B cell (primary cell): ENCODE measurements at regions not wholly inside any gene's neighbourhood (a gene's known extent, or its start where the extent isn't known, plus 50 kb on each side); places are given as distances from the start of the nearest gene placed in this dataset.

Source experiments
- ATAC-seq: fragments of 200-7000 bp; cut with Tn5 transposase; one replicate; pipeline ENCODE4 v1.10.0; 2021; ENCODE audit warnings: low read depth, mild to moderate bottlenecking, moderate number of reproducible peaks, moderate library complexity
- CTCF ChIA-PET: fragments of 350-600 bp; sonication (Branson Sonifier 250); formaldehyde crosslinking; loops from one replicate; lab custom pipeline; 2021; ENCODE audit warnings: antibody characterized with exemption, inconsistent platforms; lab: Charles Lee
- POLR2A ChIA-PET: fragments of 350-600 bp; sonication (Branson Sonifier 250); formaldehyde crosslinking; loops from one replicate; lab custom pipeline; 2021; ENCODE audit warnings: antibody characterized with exemption; lab: Charles Lee
- DNase-seq: peaks from one replicate; pipeline ENCODE4 v3.0.0; 2013
- H2AFZ ChIP-seq: 2 replicates; pipeline ENCODE4 v1.6.1; 2012; ENCODE audit warnings: mild to moderate bottlenecking, low read depth, low read length; ENCODE audit not compliant: insufficient read depth, poor library complexity, severe bottlenecking
- H3K27ac ChIP-seq, 2 donors: 1 replicate in 1 of 2; 2 replicates in 1 of 2; pipeline ENCODE4 v1.5.1; 2012 to 2013; ENCODE audit warnings: low read length in 2 of 2, mild to moderate bottlenecking in 2 of 2, moderate library complexity in 1 of 2
- H3K27me3 ChIP-seq, 4 experiments: fragments of 200-600 bp in 1 of 4; sonication (generic) in 1 of 4; replicated peaks in 1 of 4; 1 replicate in 2 of 4; 2 replicates in 2 of 4; pipeline versions ENCODE4 v1.6.1 to v1.7.0; 2013 to 2016; ENCODE audit warnings: low read length in 3 of 4, mild to moderate bottlenecking in 2 of 4, mixed read lengths in 1 of 4, moderate library complexity in 1 of 4; ENCODE audit not compliant: insufficient read depth in 4 of 4, control insufficient read depth in 3 of 4; ENCODE audit errors: control extremely low read depth in 1 of 4
- H3K36me3 ChIP-seq, 2 experiments: replicated peaks in 1 of 2; 1 replicate in 1 of 2; 2 replicates in 1 of 2; pipeline versions ENCODE4 v1.6.1 to v1.7.1; 2013; ENCODE audit warnings: low read length in 1 of 2; ENCODE audit not compliant: insufficient read depth in 2 of 2, control insufficient read depth in 1 of 2; ENCODE audit errors: control extremely low read depth in 1 of 2, extremely low read depth in 1 of 2
- H3K4me1 ChIP-seq, 2 donors: fragments of 200-600 bp in 1 of 2; sonication (generic) in 1 of 2; 1 replicate in 1 of 2; 2 replicates in 1 of 2; pipeline versions ENCODE4 v1.5.1 to v1.6.1; 2013 to 2017; ENCODE audit warnings: low read length in 2 of 2; ENCODE audit not compliant: control insufficient read depth in 2 of 2, insufficient read depth in 2 of 2
- H3K4me2 ChIP-seq: replicated peaks from 2 replicates; pipeline ENCODE3; 2012; ENCODE audit warnings: mild to moderate bottlenecking, low read depth, low read length; ENCODE audit not compliant: poor library complexity, severe bottlenecking
- H3K4me3 ChIP-seq, 5 experiments: fragments of 200-600 bp in 1 of 5; sonication (generic) in 1 of 5; 1 replicate in 3 of 5; 2 replicates in 2 of 5; pipeline versions ENCODE4 v1.5.1 to v1.7.0; 2011 to 2016; ENCODE audit warnings: low read length in 4 of 5, mild to moderate bottlenecking in 4 of 5, low read depth in 2 of 5, control low read depth in 1 of 5, moderate library complexity in 1 of 5; ENCODE audit not compliant: insufficient read depth in 1 of 5; ENCODE audit errors: control extremely low read depth in 1 of 5, extremely low read depth in 1 of 5
- H3K79me2 ChIP-seq: fragments of 200-600 bp; sonication (generic); one replicate; pipeline ENCODE4 v1.6.0; 2016; ENCODE audit warnings: low read length; ENCODE audit not compliant: control insufficient read depth, insufficient read depth
- H3K9ac ChIP-seq: fragments of 200-600 bp; sonication (generic); 2 replicates; pipeline ENCODE4 v1.6.1; 2017; ENCODE audit warnings: mild to moderate bottlenecking, low read length, moderate library complexity
- H3K9me3 ChIP-seq, 3 donors: one replicate each; pipeline versions ENCODE4 v1.6.1 to v1.7.1; 2013; ENCODE audit warnings: low read length in 2 of 3; ENCODE audit not compliant: control insufficient read depth in 2 of 3, insufficient read depth in 1 of 3; ENCODE audit errors: control extremely low read depth in 1 of 3
- H4K20me1 ChIP-seq: 2 replicates; pipeline ENCODE4 v1.6.0; 2012; ENCODE audit warnings: mild to moderate bottlenecking, low read length; ENCODE audit not compliant: insufficient read depth, control insufficient read depth, poor library complexity, severe bottlenecking
- H3K27ac Mint-ChIP-seq: one replicate; pipeline ENCODE4 v1.8.0; 2021; ENCODE audit warnings: mixed read lengths
- H3K27me3 Mint-ChIP-seq: one replicate; pipeline ENCODE4 v1.8.0; 2021; ENCODE audit warnings: mixed read lengths
- H3K4me1 Mint-ChIP-seq: one replicate; pipeline ENCODE4 v1.8.0; 2021; ENCODE audit warnings: mixed read lengths
- H3K4me3 Mint-ChIP-seq: one replicate; pipeline ENCODE4 v1.8.0; 2021; ENCODE audit warnings: mixed read lengths
- H3K9me3 Mint-ChIP-seq: one replicate; pipeline ENCODE4 v1.8.0; 2022; ENCODE audit warnings: mixed read lengths; ENCODE audit not compliant: insufficient read depth
- EZH2 ChIP-seq: IDR thresholded peaks from 2 replicates; pipeline ENCODE4 v1.6.1; 2012; ENCODE audit warnings: borderline replicate concordance, low read depth, mild to moderate bottlenecking, moderate library complexity, low read length; ENCODE audit not compliant: insufficient read depth, poor library complexity, severe bottlenecking
- WGBS: methylation state at CpG from one replicate; pipeline ENCODE4 v1.1.5; 2013; ENCODE audit warnings: missing lambda C conversion rate; ENCODE audit not compliant: insufficient coverage; 5-methylcytosine and 5-hydroxymethylcytosine counted together
- intact Hi-C: fragments of 100-400 bp; cut with micrococcal nuclease; formaldehyde crosslinking; loops from one replicate; pipeline ENCODE4 v1.10.0; 2022
- TF ChIP-seq, protein P1 (sequence below): fragments of 200-600 bp; IDR thresholded peaks from one replicate; pipeline ENCODE4 v1.8.0; 2022; ENCODE audit warnings: antibody characterized with exemption, mild to moderate bottlenecking

DNA sequence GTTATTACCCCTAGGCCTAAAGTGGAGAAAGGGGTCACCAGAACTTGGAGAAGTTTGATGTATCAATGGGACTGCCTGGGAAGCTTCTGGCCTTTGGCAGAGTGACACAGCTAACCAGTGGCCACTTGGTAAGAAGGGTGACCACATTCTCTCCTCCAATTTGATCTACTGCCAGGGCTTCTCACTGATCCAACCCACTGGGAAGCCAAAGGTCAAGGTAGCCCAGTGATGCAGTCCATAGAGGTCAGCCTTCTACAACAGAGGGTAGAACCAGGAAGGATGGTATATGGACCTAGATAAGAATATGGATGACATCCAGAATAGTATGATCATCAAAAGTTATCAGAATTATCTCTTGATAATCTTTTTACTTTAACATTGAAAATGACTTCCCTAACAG, 493.6 kb downstream of the NYAP2 start:
- H2AFZ ChIP-seq = no peak overlapping the region
- H3K9ac ChIP-seq = no peak overlapping the region
- no peak for TF ChIP-seq EZH2
- TF ChIP-seq, protein P1, sequence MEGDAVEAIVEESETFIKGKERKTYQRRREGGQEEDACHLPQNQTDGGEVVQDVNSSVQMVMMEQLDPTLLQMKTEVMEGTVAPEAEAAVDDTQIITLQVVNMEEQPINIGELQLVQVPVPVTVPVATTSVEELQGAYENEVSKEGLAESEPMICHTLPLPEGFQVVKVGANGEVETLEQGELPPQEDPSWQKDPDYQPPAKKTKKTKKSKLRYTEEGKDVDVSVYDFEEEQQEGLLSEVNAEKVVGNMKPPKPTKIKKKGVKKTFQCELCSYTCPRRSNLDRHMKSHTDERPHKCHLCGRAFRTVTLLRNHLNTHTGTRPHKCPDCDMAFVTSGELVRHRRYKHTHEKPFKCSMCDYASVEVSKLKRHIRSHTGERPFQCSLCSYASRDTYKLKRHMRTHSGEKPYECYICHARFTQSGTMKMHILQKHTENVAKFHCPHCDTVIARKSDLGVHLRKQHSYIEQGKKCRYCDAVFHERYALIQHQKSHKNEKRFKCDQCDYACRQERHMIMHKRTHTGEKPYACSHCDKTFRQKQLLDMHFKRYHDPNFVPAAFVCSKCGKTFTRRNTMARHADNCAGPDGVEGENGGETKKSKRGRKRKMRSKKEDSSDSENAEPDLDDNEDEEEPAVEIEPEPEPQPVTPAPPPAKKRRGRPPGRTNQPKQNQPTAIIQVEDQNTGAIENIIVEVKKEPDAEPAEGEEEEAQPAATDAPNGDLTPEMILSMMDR = no peak
- ATAC-seq (no peak), DNase-seq (no peak)
- H3K9me3 Mint-ChIP-seq = no peaks in the 10 kb centered on the region
- no peaks in the 10 kb centered on the region for H4K20me1 ChIP-seq
- H3K27me3 Mint-ChIP-seq = peaks cover 12% of the 10 kb centered on the region
- H3K36me3 ChIP-seq = no peaks in the 10 kb centered on the region
- intact Hi-C loops = no loop called here
- no peak overlapping the region for H3K4me3 Mint-ChIP-seq
- CTCF ChIA-PET = no interaction called here
- no peak overlapping the region for H3K4me3 ChIP-seq
- no peak overlapping the region for H3K27ac Mint-ChIP-seq
- H3K4me1 ChIP-seq = no peaks in the 10 kb centered on the region
- H3K4me2 ChIP-seq = no peak overlapping the region
- H3K79me2 ChIP-seq = no peaks in the 10 kb centered on the region
- POLR2A ChIA-PET = no interaction called here
- H3K4me1 Mint-ChIP-seq = no peaks in the 10 kb centered on the region
- H3K27ac ChIP-seq = no peak overlapping the region
- no peaks in the 10 kb centered on the region for H3K9me3 ChIP-seq
- H3K27me3 ChIP-seq = peaks cover 0 to 3% (median 0%) of the 10 kb centered on the region in 4 experiments

DNA sequence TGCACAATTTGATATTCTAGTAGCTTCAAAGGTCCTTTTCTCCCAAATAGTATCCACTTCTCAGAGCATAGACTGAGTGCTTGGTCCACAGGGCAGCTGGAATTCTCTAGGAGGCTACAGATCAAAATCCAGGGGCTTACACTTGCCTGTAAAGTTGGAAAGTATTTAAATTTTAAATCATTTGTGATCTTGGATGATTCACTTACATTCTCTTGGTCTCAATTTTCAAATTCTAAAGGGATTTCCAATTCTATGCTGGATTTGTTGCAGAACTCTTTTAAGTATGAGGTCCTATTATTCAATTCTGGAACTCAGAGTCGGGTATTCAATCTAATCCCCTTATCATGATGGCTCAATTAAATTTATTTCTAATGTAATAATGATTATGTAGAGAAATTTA, 492.3 kb downstream of the NYAP2 start:
- Mint-ChIP-seq H3K4me1 (no peaks in the 10 kb centered on the region), H3K4me3 (no peak overlapping the region), H3K9me3 (no peaks in the 10 kb centered on the region), H3K27ac (no peak overlapping the region), H3K27me3 (peaks cover 12% of the 10 kb centered on the region)
- ChIA-PET POLR2A (no interaction called here), CTCF (interaction anchor here (1.2 to 3.0 kb wide), 2 partner anchors 907 to 911 kb away, joined by 4 to 13 read pairs; partner anchors contain the start of gene IRS1)
- Histone ChIP-seq H3K9me3 (no peaks in the 10 kb centered on the region), H4K20me1 (no peaks in the 10 kb centered on the region), H3K4me2 (no peak overlapping the region), H3K4me3 (no peak overlapping the region), H3K27me3 (peaks cover 0 to 3% (median 0%) of the 10 kb centered on the region in 4 experiments), H2AFZ (no peak overlapping the region), H3K27ac (no peak overlapping the region), H3K9ac (no peak overlapping the region), H3K79me2 (no peaks in the 10 kb centered on the region), H3K36me3 (no peaks in the 10 kb centered on the region), H3K4me1 (no peaks in the 10 kb centered on the region)
- ATAC-seq (no peak), DNase-seq (no peak)
- intact Hi-C loops = loop anchor here (2.0 kb wide), 1 partner anchor 1215 kb away; no protein-coding TSS in a partner anchor
- WGBS = no CpG with 5 or more reads among the region's 1 CpG
- no peak for TF ChIP-seq EZH2
